Panc1 (cell line): ENCODE measurements at regions not wholly inside any gene's neighbourhood (a gene's known extent, or its start where the extent isn't known, plus 50 kb on each side); places are given as distances from the start of the nearest gene placed in this dataset.

Experiments
- SIN3A ChIP-seq: IDR thresholded peaks from 2 replicates; pipeline ENCODE4 v1.6.1; 2012; ENCODE audit warnings: low read depth, mild to moderate bottlenecking, low read length, moderate library complexity, borderline replicate concordance; ENCODE audit not compliant: insufficient read depth
- TF ChIP-seq, protein P1 (sequence below): fragments of 450-650 bp; IDR thresholded peaks from 2 replicates; pipeline ENCODE4 v1.5.1; 2017; ENCODE audit warnings: mild to moderate bottlenecking

DNA sequence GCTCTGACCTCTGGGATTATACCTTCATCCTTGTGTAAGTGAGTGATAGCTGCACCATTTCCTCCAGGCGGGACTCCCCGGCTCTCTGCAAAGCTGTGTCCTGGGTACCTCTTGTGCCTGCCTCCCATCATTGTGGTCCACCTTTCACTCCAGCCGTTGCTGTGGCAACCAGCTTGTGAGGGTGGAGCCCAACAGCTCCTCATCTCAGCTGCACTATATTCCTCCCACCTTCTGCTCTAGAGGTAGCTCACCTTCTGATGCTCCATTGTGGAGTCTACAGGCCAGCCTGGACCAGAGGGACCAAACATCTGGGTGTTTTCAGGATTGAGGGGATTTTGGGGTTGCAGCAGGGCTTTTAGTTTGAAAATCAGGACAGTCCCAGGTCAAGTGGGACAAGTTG is 708.2 kb downstream of the UQCRFS1 start:
- TF ChIP-seq, protein P1, sequence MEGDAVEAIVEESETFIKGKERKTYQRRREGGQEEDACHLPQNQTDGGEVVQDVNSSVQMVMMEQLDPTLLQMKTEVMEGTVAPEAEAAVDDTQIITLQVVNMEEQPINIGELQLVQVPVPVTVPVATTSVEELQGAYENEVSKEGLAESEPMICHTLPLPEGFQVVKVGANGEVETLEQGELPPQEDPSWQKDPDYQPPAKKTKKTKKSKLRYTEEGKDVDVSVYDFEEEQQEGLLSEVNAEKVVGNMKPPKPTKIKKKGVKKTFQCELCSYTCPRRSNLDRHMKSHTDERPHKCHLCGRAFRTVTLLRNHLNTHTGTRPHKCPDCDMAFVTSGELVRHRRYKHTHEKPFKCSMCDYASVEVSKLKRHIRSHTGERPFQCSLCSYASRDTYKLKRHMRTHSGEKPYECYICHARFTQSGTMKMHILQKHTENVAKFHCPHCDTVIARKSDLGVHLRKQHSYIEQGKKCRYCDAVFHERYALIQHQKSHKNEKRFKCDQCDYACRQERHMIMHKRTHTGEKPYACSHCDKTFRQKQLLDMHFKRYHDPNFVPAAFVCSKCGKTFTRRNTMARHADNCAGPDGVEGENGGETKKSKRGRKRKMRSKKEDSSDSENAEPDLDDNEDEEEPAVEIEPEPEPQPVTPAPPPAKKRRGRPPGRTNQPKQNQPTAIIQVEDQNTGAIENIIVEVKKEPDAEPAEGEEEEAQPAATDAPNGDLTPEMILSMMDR, result no peak
- TF ChIP-seq SIN3A, result no peak
